HUES6 (cell line): ENCODE measurements at regions not wholly inside any gene's neighbourhood (a gene's known extent, or its start where the extent isn't known, plus 50 kb on each side); places are given as distances from the start of the nearest gene placed in this dataset.
A peak's percentile ranks its signal among the peaks of the same experiment; 100 is the strongest.
"Not testable (repeated sequence)": the region's sequence is repeated elsewhere in the genome, so short reads cannot be mapped to it uniquely, and the experiment has no call there.

Experiments used
- H3K27ac ChIP-seq: 2 replicates; pipeline ENCODE4 v1.7.0; 2013; ENCODE audit warnings: low read depth, mild to moderate bottlenecking, low read length, inconsistent platforms
- H3K27me3 ChIP-seq: 2 replicates; pipeline ENCODE4 v1.6.1; 2013; ENCODE audit warnings: low read length; ENCODE audit not compliant: control insufficient read depth, insufficient read depth
- H3K36me3 ChIP-seq: 2 replicates; pipeline ENCODE4 v1.6.1; 2013; ENCODE audit warnings: low read length; ENCODE audit not compliant: control insufficient read depth, insufficient read depth
- H3K4me1 ChIP-seq: 2 replicates; pipeline ENCODE4 v1.6.1; 2013; ENCODE audit warnings: low read length; ENCODE audit not compliant: control insufficient read depth, insufficient read depth
- H3K4me3 ChIP-seq: 2 replicates; pipeline ENCODE4 v1.5.1; 2013; ENCODE audit warnings: low read depth, low read length
- H3K9ac ChIP-seq: one replicate; pipeline ENCODE4 v1.6.1; 2013; ENCODE audit warnings: mild to moderate bottlenecking, low read length
- H3K9me3 ChIP-seq: 2 replicates; pipeline ENCODE4 v1.6.1; 2013; ENCODE audit warnings: low read depth, low read length; ENCODE audit not compliant: control insufficient read depth, insufficient read depth

GRCh38 chr10:21385996-21386585, 139.4 kb downstream of the SKIDA1 start:
- Histone ChIP-seq H3K4me3 (no peak overlapping the region), H3K27me3 (no peaks in the 10 kb centered on the region), H3K27ac (no peak overlapping the region), H3K4me1 (peaks cover 31% of the 10 kb centered on the region), H3K9ac (no peak overlapping the region), H3K9me3 (no peaks in the 10 kb centered on the region), H3K36me3 (no peaks in the 10 kb centered on the region)

- Histone ChIP-seq H3K27ac (no peak overlapping the region), H3K27me3 (no peaks in the 10 kb centered on the region), H3K36me3 (no peaks in the 10 kb centered on the region), H3K9ac (no peak overlapping the region), H3K9me3 (no peaks in the 10 kb centered on the region), H3K4me3 (no peak overlapping the region), H3K4me1 (peaks cover 26% of the 10 kb centered on the region)
These were observed 139.9 kb downstream of the SKIDA1 start for GRCh38 chr10:21385536-21385935.

GRCh38 chr10:21379143-21379542, 146.3 kb downstream of the SKIDA1 start:
- H3K9ac ChIP-seq: no peak overlapping the region
- H3K36me3 ChIP-seq: no peaks in the 10 kb centered on the region
- H3K4me1 ChIP-seq: no peaks in the 10 kb centered on the region
- H3K27me3 ChIP-seq: no peaks in the 10 kb centered on the region
- no peak overlapping the region for H3K4me3 ChIP-seq
- no peaks in the 10 kb centered on the region for H3K9me3 ChIP-seq
- H3K27ac ChIP-seq: no peak overlapping the region

GRCh38 chr10:21375274-21375673, 150.2 kb downstream of the SKIDA1 start:
- H3K36me3 ChIP-seq, H3K27ac ChIP-seq, H3K4me3 ChIP-seq, H3K4me1 ChIP-seq, H3K9ac ChIP-seq, H3K27me3 ChIP-seq, H3K9me3 ChIP-seq: not testable (repeated sequence)

- not testable (repeated sequence) for H3K36me3 ChIP-seq, H3K27ac ChIP-seq, H3K4me3 ChIP-seq, H3K9me3 ChIP-seq, H3K9ac ChIP-seq, H3K4me1 ChIP-seq, H3K27me3 ChIP-seq
These were observed 151.6 kb downstream of the SKIDA1 start for GRCh38 chr10:21373881-21374280.

GRCh38 chr10:21372651-21373410, 152.7 kb downstream of the SKIDA1 start:
- Histone ChIP-seq H3K4me1 (peaks cover 8% of the 10 kb centered on the region; the same call in 1 of the 2 replicates), H3K36me3 (no peaks in the 10 kb centered on the region), H3K27ac (peak overlapping the region; percentile 50; the same call in 1 of the 2 replicates), H3K4me3 (no peak overlapping the region), H3K9me3 (no peaks in the 10 kb centered on the region), H3K9ac (no peak overlapping the region), H3K27me3 (no peaks in the 10 kb centered on the region)

- no peaks in the 10 kb centered on the region for H3K9me3 ChIP-seq
- no peaks in the 10 kb centered on the region for H3K36me3 ChIP-seq
- no peaks in the 10 kb centered on the region for H3K27me3 ChIP-seq
- H3K4me1 ChIP-seq: peaks cover 13% of the 10 kb centered on the region
- no peak overlapping the region for H3K9ac ChIP-seq
- H3K27ac ChIP-seq: no peak overlapping the region
- no peak overlapping the region for H3K4me3 ChIP-seq
These were observed 155.8 kb downstream of the SKIDA1 start for GRCh38 chr10:21369697-21370096.

- Histone ChIP-seq H3K27ac (no peak overlapping the region), H3K9ac (no peak overlapping the region), H3K4me3 (no peak overlapping the region), H3K9me3 (no peaks in the 10 kb centered on the region), H3K36me3 (no peaks in the 10 kb centered on the region), H3K4me1 (peaks cover 21% of the 10 kb centered on the region), H3K27me3 (no peaks in the 10 kb centered on the region)
These were observed 156.6 kb downstream of the SKIDA1 start for GRCh38 chr10:21368728-21369425.

GRCh38 chr10:21368022-21368582, 157.4 kb downstream of the SKIDA1 start:
- Histone ChIP-seq H3K9ac (no peak overlapping the region), H3K9me3 (no peaks in the 10 kb centered on the region), H3K4me3 (no peak overlapping the region), H3K36me3 (no peaks in the 10 kb centered on the region), H3K4me1 (peaks cover 27% of the 10 kb centered on the region), H3K27me3 (no peaks in the 10 kb centered on the region), H3K27ac (no peak overlapping the region)

- H3K27me3 ChIP-seq, H3K27ac ChIP-seq, H3K9me3 ChIP-seq, H3K36me3 ChIP-seq, H3K4me3 ChIP-seq, H3K9ac ChIP-seq: not testable (repeated sequence)
- peaks cover 34% of the 10 kb centered on the region for H3K4me1 ChIP-seq
These were observed 159.4 kb downstream of the SKIDA1 start for GRCh38 chr10:21366108-21366507.
